WERI-Rb-1 (cell line): ENCODE measurements at regions not wholly inside any gene's neighbourhood (a gene's known extent, or its start where the extent isn't known, plus 50 kb on each side); places are given as distances from the start of the nearest gene placed in this dataset.

Experiments
- DNase-seq: peaks from one replicate; pipeline ENCODE4 v3.0.0-alpha.2; 2020
- H3K27ac ChIP-seq: fragments of 250-450 bp; sonication (Bioruptor Pico); 2 replicates; pipeline ENCODE4 v1.5.1; 2020; ENCODE audit warnings: mild to moderate bottlenecking, moderate library complexity
- H3K27me3 ChIP-seq: fragments of 250-450 bp; sonication (Bioruptor Pico); 2 replicates; pipeline ENCODE4 v1.5.1; 2021; ENCODE audit warnings: mild to moderate bottlenecking, low read depth, moderate library complexity; ENCODE audit not compliant: insufficient read depth, severe bottlenecking
- H3K36me3 ChIP-seq: fragments of 250-450 bp; sonication (Bioruptor Pico); 2 replicates; pipeline ENCODE4 v1.5.1; 2020; ENCODE audit warnings: mild to moderate bottlenecking, moderate library complexity
- H3K4me3 ChIP-seq: 2 replicates; pipeline ENCODE4 v1.5.1; 2011; ENCODE audit warnings: low read depth, mild to moderate bottlenecking, control low read depth, low read length
- H3K9me3 ChIP-seq: fragments of 250-450 bp; sonication (Bioruptor Pico); 2 replicates; pipeline ENCODE4 v1.5.1; 2021; ENCODE audit warnings: mild to moderate bottlenecking, moderate library complexity; ENCODE audit not compliant: severe bottlenecking
- TF ChIP-seq, protein P1 (sequence below): IDR thresholded peaks from 2 replicates; pipeline ENCODE4 v1.5.1; 2011; ENCODE audit warnings: low read depth, mild to moderate bottlenecking, control low read depth, inconsistent platforms, low read length

DNA sequence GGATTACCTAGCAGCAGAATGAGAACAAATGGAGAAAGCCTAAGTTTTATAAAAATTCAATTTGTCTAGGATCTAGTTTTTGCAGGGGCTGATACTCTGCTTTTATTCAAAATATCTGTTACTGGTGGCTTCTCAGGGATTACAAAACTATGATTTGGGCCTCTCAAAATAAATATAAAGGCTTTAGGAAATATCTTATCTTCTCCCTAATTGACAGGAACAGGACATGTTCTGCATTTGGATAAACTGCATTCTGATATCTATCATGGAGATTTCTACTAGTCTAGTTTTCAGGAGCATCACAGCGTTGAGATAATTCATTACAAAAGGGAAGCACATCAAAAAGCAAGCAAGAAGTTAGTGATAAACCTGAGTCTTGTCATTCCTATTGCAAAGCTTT lies 127.1 kb upstream of the ITGA1 start:
- no peaks in the 10 kb centered on the region for H3K36me3 ChIP-seq
- TF ChIP-seq, protein P1, sequence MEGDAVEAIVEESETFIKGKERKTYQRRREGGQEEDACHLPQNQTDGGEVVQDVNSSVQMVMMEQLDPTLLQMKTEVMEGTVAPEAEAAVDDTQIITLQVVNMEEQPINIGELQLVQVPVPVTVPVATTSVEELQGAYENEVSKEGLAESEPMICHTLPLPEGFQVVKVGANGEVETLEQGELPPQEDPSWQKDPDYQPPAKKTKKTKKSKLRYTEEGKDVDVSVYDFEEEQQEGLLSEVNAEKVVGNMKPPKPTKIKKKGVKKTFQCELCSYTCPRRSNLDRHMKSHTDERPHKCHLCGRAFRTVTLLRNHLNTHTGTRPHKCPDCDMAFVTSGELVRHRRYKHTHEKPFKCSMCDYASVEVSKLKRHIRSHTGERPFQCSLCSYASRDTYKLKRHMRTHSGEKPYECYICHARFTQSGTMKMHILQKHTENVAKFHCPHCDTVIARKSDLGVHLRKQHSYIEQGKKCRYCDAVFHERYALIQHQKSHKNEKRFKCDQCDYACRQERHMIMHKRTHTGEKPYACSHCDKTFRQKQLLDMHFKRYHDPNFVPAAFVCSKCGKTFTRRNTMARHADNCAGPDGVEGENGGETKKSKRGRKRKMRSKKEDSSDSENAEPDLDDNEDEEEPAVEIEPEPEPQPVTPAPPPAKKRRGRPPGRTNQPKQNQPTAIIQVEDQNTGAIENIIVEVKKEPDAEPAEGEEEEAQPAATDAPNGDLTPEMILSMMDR: no peak
- peaks cover 9% of the 10 kb centered on the region for H3K27me3 ChIP-seq
- H3K27ac ChIP-seq: no peak overlapping the region
- no peak overlapping the region for H3K4me3 ChIP-seq
- no peaks in the 10 kb centered on the region for H3K9me3 ChIP-seq
- DNase-seq: no peak

DNA sequence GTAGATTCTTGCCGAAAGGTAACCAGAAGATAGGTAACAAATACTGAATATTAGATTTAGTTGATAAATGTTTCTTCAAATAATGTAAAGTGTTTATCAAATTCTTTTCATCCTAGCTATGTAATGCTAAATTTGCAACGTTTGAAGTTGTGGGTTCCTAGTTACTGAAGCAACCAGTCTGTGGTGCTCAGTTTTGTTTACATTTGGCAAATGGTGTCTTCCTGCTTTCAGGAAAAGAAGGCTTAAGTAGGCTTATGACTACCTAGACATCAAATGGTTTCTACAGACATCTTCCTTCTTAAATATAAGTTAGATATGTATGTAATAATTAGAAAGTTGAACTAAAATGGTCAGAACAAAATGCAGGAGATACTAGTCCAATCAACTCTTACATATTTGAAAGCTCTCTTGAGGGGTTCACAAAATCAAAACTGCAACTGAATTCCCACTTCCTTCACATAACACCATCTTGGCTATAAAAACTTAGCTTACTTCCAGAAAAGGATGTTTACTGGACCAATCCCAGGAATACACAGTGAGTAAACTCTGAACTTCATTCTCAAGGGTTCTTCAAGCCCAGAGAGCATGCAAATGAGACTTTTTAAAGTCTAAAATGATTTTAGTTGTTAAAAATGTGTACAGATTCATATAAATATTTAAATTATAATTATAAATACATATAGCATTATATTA lies 125.7 kb upstream of the ITGA1 start:
- no peak overlapping the region for H3K4me3 ChIP-seq
- H3K9me3 ChIP-seq: no peaks in the 10 kb centered on the region
- DNase-seq: no peak
- TF ChIP-seq, protein P1: no peak
- H3K27me3 ChIP-seq: peaks cover 3% of the 10 kb centered on the region
- H3K27ac ChIP-seq: no peak overlapping the region
- H3K36me3 ChIP-seq: no peaks in the 10 kb centered on the region

DNA sequence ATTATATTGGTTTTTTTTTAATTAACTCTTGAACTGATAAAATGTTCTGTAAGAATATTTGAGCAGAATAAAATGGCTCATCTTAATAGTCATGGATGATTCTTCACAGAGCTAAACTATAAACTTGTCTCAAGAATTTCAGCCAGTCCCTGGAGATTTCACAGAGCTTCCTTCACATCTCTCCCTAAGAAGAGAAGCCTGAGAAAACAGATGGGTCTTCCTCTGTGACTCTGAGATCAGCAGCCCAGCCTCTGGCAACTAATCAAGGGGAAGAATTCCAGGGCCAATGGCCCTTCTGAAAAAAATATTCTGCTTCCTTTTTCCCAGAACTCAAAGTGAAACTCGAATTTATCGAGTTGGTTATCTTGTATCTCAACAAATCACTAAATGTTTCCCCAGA lies 122.2 kb upstream of the ITGA1 start:
- Histone ChIP-seq H3K36me3 (no peaks in the 10 kb centered on the region), H3K27ac (no peak overlapping the region)
- TF ChIP-seq, protein P1: no peak

DNA sequence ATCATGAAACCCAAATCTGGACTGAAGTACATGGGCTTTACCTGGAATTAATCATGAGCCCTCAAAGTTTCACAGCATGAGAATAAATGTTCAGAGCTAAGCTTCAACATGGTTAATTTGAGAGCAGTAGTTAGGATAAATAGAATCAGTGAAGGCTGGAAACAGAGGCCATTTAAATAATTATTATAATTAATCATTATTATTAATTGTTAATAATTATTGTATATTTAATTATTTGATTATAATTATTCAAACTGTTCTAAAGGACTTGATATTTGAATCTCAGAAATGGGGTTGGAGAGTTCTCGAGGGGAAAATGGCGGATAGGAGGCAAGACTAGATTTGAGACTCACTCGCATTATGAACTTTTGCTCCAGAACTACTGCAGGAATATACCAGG lies 119.6 kb upstream of the ITGA1 start:
- H3K27ac ChIP-seq: no peak overlapping the region
- no peaks in the 10 kb centered on the region for H3K36me3 ChIP-seq
- no peak overlapping the region for H3K4me3 ChIP-seq
- TF ChIP-seq, protein P1: no peak
- no peak for DNase-seq
- H3K9me3 ChIP-seq: no peaks in the 10 kb centered on the region
- peaks cover 5% of the 10 kb centered on the region for H3K27me3 ChIP-seq

More for the DNA sequence above, 122.2 kb upstream of the ITGA1 start:
- no peak for DNase-seq
- peaks cover 8% of the 10 kb centered on the region for H3K27me3 ChIP-seq
- no peaks in the 10 kb centered on the region for H3K9me3 ChIP-seq
- no peak overlapping the region for H3K4me3 ChIP-seq

DNA sequence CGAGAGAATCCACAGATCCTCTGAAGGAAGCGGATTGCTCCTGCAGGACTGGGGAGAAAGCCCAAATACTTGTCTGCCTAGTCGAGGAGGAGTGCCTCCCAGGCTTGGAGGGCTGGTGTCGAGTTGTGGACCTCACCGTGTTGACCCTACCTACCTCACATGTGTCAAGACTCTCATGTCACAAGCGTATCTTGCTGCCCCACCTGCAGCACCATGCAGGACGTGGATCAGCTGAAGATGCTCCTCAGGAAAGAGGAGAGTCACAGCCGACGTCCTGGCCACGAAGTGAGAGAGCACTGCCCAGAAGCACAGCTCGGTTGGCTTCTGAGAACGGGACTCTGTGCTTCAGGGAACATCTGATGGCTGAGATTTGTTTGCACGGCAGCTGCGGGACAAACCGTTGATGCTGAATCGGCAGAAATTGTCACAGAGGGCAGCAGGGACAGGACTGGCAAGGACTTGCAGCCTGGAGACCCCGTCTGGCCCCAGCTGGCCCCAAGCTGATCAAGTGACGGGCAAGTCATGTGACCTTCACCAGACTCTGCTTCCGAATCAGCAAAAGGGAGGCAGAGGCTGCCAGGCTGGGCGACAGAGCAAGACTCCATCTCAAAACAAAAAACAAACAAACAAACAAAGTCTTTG lies 119.1 kb upstream of the ITGA1 start:
- DNase-seq: no peak
- Histone ChIP-seq H3K27ac (no peak overlapping the region), H3K4me3 (no peak overlapping the region), H3K27me3 (peaks cover 5% of the 10 kb centered on the region), H3K36me3 (no peaks in the 10 kb centered on the region), H3K9me3 (no peaks in the 10 kb centered on the region)
- TF ChIP-seq, protein P1: no peak

DNA sequence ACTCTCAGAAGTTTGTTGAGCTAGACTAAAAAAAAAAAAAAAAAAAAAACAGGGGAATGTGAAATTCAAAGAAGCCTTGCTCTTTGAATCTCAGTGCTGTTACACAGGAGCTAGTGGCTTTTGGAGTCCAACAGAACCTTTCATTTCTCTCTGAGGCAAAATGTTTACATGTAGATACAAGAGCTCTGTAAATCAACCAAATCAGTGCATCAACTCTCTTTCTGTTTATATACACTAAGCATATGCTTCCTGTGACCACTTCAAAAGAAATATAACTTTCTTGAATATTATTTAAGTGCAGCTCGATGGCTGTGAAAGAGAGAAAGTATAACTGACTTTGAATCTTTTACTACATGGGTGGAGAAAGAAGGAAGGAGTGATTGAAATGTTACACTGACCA lies 115.3 kb upstream of the ITGA1 start:
- TF ChIP-seq, protein P1: no peak
- H3K36me3 ChIP-seq: no peaks in the 10 kb centered on the region
- DNase-seq: no peak
- H3K27ac ChIP-seq: no peak overlapping the region
- H3K4me3 ChIP-seq: no peak overlapping the region
- no peaks in the 10 kb centered on the region for H3K9me3 ChIP-seq
- peaks cover 5% of the 10 kb centered on the region for H3K27me3 ChIP-seq
